ENCODE measurements at regions not wholly inside any gene's neighbourhood (a gene's known extent, or its start where the extent isn't known, plus 50 kb on each side); places are given as distances from the start of the nearest gene placed in this dataset.

DNA sequence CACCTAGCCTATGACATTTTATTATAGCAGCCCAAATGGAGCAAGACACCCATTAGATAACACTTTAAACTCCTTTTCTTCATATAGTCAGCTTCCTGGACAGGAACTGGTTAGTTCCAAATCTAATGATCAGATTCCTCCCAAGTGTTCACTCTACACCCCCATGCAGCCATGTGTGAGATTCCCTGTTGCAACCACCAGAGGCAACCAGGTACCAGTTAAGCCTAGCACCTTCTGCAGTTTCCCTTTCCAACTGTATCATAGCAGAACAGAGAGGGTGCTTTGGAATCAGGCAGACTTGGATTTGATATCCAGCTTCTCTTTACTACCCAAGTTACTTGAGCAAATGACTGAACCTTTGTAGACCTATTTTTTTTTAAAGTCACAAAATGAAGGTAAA is 296.6 kb upstream of the PCSK5 start:
- TF ChIP-seq ZFX (CRISPR knock-in tag; IDR thresholded peaks at IDR 0.05; ENCODE audit: low read depth) (no peak), EP300 (IDR thresholded peaks at IDR 0.05; ENCODE audit: low read depth in 2 of 2, low read length in 2 of 2) (no peak), EP300 (CRISPR knock-in tag; IDR thresholded peaks at IDR 0.05; ENCODE audit: borderline replicate concordance) (no peak)
- TF ChIP-seq, protein P1, sequence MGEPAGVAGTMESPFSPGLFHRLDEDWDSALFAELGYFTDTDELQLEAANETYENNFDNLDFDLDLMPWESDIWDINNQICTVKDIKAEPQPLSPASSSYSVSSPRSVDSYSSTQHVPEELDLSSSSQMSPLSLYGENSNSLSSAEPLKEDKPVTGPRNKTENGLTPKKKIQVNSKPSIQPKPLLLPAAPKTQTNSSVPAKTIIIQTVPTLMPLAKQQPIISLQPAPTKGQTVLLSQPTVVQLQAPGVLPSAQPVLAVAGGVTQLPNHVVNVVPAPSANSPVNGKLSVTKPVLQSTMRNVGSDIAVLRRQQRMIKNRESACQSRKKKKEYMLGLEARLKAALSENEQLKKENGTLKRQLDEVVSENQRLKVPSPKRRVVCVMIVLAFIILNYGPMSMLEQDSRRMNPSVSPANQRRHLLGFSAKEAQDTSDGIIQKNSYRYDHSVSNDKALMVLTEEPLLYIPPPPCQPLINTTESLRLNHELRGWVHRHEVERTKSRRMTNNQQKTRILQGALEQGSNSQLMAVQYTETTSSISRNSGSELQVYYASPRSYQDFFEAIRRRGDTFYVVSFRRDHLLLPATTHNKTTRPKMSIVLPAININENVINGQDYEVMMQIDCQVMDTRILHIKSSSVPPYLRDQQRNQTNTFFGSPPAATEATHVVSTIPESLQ (CRISPR knock-in tag; conservative IDR thresholded peaks at IDR 0.05): no peak
